Lower lobe of right lung (tissue), 2 donors: ENCODE measurements at regions not wholly inside any gene's neighbourhood (a gene's known extent, or its start where the extent isn't known, plus 50 kb on each side); places are given as distances from the start of the nearest gene placed in this dataset.

Experiments
- ATAC-seq, 2 donors: fragments of 200-7000 bp; cut with Tn5 transposase; one replicate each; pipeline ENCODE4 v1.9.1; 2020 to 2022; ENCODE audit warnings: mild to moderate bottlenecking in 2 of 2, moderate library complexity in 2 of 2
- DNase-seq: peaks from one replicate; pipeline ENCODE4 v3.0.0-alpha.2; 2020
- H3K27ac ChIP-seq: fragments of 200-600 bp; one replicate; pipeline ENCODE4 v1.8.0; 2022
- H3K27me3 ChIP-seq: fragments of 200-600 bp; one replicate; pipeline ENCODE4 v1.8.0; 2022; ENCODE audit warnings: low read depth
- H3K36me3 ChIP-seq: fragments of 200-600 bp; one replicate; pipeline ENCODE4 v1.8.0; 2022; ENCODE audit warnings: mild to moderate bottlenecking
- H3K4me1 ChIP-seq: fragments of 200-600 bp; one replicate; pipeline ENCODE4 v1.8.0; 2022
- H3K4me3 ChIP-seq: fragments of 200-600 bp; one replicate; pipeline ENCODE4 v1.8.0; 2022; ENCODE audit warnings: mild to moderate bottlenecking
- H3K9me3 ChIP-seq: fragments of 200-600 bp; one replicate; pipeline ENCODE4 v1.8.0; 2022
- CTCF ChIP-seq: fragments of 200-600 bp; IDR thresholded peaks from one replicate; pipeline ENCODE4 v1.8.0; 2022; ENCODE audit warnings: antibody characterized with exemption, mild to moderate bottlenecking
- intact Hi-C: fragments of 100-400 bp; cut with DNase I; formaldehyde crosslinking; loops from one replicate; pipeline ENCODE4 v1.11.0; 2022
- donor health status: DM: no; HTN: yes; CAD: no; lungs with severe emphysema.

- TF ChIP-seq CTCF = no peak
- Histone ChIP-seq H3K36me3 (no peaks in the 10 kb centered on the region), H3K4me3 (no peak overlapping the region), H3K9me3 (no peaks in the 10 kb centered on the region), H3K4me1 (no peaks in the 10 kb centered on the region), H3K27me3 (no peaks in the 10 kb centered on the region), H3K27ac (no peak overlapping the region)
- ATAC-seq = no peak
- intact Hi-C loops = no loop called here
- DNase-seq = no peak
Observed at GRCh38 chr14:28867571-28867970, 101.0 kb downstream of the FOXG1 start.

- Histone ChIP-seq H3K36me3 (no peaks in the 10 kb centered on the region), H3K27ac (no peak overlapping the region), H3K4me3 (no peak overlapping the region), H3K4me1 (no peaks in the 10 kb centered on the region), H3K9me3 (no peaks in the 10 kb centered on the region), H3K27me3 (no peaks in the 10 kb centered on the region)
- no peak for DNase-seq
- ATAC-seq = no peak
- intact Hi-C loops = no loop called here
- TF ChIP-seq CTCF = no peak
Observed at GRCh38 chr14:28870033-28870564, 103.5 kb downstream of the FOXG1 start.

- Histone ChIP-seq H3K4me1 (no peaks in the 10 kb centered on the region), H3K27me3 (no peaks in the 10 kb centered on the region), H3K9me3 (no peaks in the 10 kb centered on the region), H3K27ac (no peak overlapping the region), H3K36me3 (no peaks in the 10 kb centered on the region), H3K4me3 (no peak overlapping the region)
- ATAC-seq (no peak), DNase-seq (no peak)
- no peak for TF ChIP-seq CTCF
- intact Hi-C loops = no loop called here
Observed at GRCh38 chr14:28875934-28876571, 109.5 kb downstream of the FOXG1 start.

GRCh38 chr14:28876572-28876945, 110.0 kb downstream of the FOXG1 start:
- Histone ChIP-seq H3K4me1 (no peaks in the 10 kb centered on the region), H3K27me3 (no peaks in the 10 kb centered on the region), H3K27ac (no peak overlapping the region), H3K36me3 (no peaks in the 10 kb centered on the region), H3K9me3 (no peaks in the 10 kb centered on the region), H3K4me3 (no peak overlapping the region)
- no peak for TF ChIP-seq CTCF
- DNase-seq (no peak), ATAC-seq (no peak)
- intact Hi-C loops = no loop called here

GRCh38 chr14:28877923-28878322, 111.3 kb downstream of the FOXG1 start:
- TF ChIP-seq CTCF = no peak
- H3K27ac ChIP-seq = no peak overlapping the region

More at GRCh38 chr14:28877923-28878322, 111.3 kb downstream of the FOXG1 start:
- no peaks in the 10 kb centered on the region for H3K9me3 ChIP-seq
- DNase-seq (no peak), ATAC-seq (no peak)
- no peaks in the 10 kb centered on the region for H3K27me3 ChIP-seq
- no peaks in the 10 kb centered on the region for H3K36me3 ChIP-seq
- intact Hi-C loops = no loop called here
- H3K4me1 ChIP-seq = no peaks in the 10 kb centered on the region
- no peak overlapping the region for H3K4me3 ChIP-seq
